SH-SY5Y (cell line): ENCODE measurements at regions not wholly inside any gene's neighbourhood (a gene's known extent, or its start where the extent isn't known, plus 50 kb on each side); places are given as distances from the start of the nearest gene placed in this dataset.

Experiments
- GATA2 ChIP-seq: IDR thresholded peaks from 2 replicates; pipeline ENCODE4 v1.6.1; 2011; ENCODE audit warnings: mild to moderate bottlenecking, low read depth, low read length
- GATA3 ChIP-seq: IDR thresholded peaks from 2 replicates; pipeline ENCODE4 v1.6.1; 2011; ENCODE audit warnings: low read depth, mild to moderate bottlenecking, low read length, moderate library complexity

GRCh38 chr18:68435581-68435980, 279.3 kb downstream of the TMX3 start:
- no peak for TF ChIP-seq GATA2
- TF ChIP-seq GATA3, result no peak

- TF ChIP-seq GATA2 (no peak), GATA3 (no peak)
Measured at GRCh38 chr18:68431922-68432198, 283.0 kb downstream of the TMX3 start.

- no peak for TF ChIP-seq GATA2
- TF ChIP-seq GATA3, result no peak
Measured at GRCh38 chr18:68431111-68431921, 283.6 kb downstream of the TMX3 start.

- TF ChIP-seq GATA2 (no peak), GATA3 (no peak)
Measured at GRCh38 chr18:68429841-68430240, 285.1 kb downstream of the TMX3 start.

- TF ChIP-seq GATA2, result no peak
- no peak for TF ChIP-seq GATA3
Measured at GRCh38 chr18:68429111-68429510, 285.8 kb downstream of the TMX3 start.

GRCh38 chr18:68428661-68429060, 286.2 kb downstream of the TMX3 start:
- TF ChIP-seq GATA3 (no peak), GATA2 (no peak)

GRCh38 chr18:68427951-68428401, 286.9 kb downstream of the TMX3 start:
- TF ChIP-seq GATA3 (no peak), GATA2 (no peak)

GRCh38 chr18:68426731-68427315, 288.1 kb downstream of the TMX3 start:
- TF ChIP-seq GATA2 (no peak), GATA3 (no peak)

- no peak for TF ChIP-seq GATA3
- TF ChIP-seq GATA2, result no peak
Measured at GRCh38 chr18:68418881-68419280, 296.0 kb downstream of the TMX3 start.

- TF ChIP-seq GATA3 (no peak), GATA2 (no peak)
Measured at GRCh38 chr18:68418226-68418868, 296.6 kb downstream of the TMX3 start.

GRCh38 chr18:68417826-68418225, 297.1 kb downstream of the TMX3 start:
- no peak for TF ChIP-seq GATA2
- TF ChIP-seq GATA3, result no peak

- TF ChIP-seq GATA2 (no peak), GATA3 (no peak)
Measured at GRCh38 chr18:68417166-68417799, 297.6 kb downstream of the TMX3 start.

GRCh38 chr18:68414407-68414806, 300.5 kb downstream of the TMX3 start:
- TF ChIP-seq GATA2, result no peak
- TF ChIP-seq GATA3, result no peak

- no peak for TF ChIP-seq GATA2
- TF ChIP-seq GATA3, result no peak
Measured at GRCh38 chr18:68409576-68409975, 305.3 kb downstream of the TMX3 start.

GRCh38 chr18:68406761-68407160, 308.1 kb downstream of the TMX3 start:
- TF ChIP-seq GATA2 (no peak), GATA3 (no peak)

- TF ChIP-seq GATA2 (no peak), GATA3 (no peak)
Measured at GRCh38 chr18:68402784-68403183, 312.1 kb downstream of the TMX3 start.
